NCI-H1105 (cell line): ENCODE measurements at regions not wholly inside any gene's neighbourhood (a gene's known extent, or its start where the extent isn't known, plus 50 kb on each side); places are given as distances from the start of the nearest gene placed in this dataset.
"Not testable (repeated sequence)": the region's sequence is repeated elsewhere in the genome, so short reads cannot be mapped to it uniquely, and the experiment has no call there.

Source experiments
- DNase-seq: peaks from one replicate; lab custom pipeline; 2025; lab: John Stamatoyannopoulos, UW

- DNase-seq: no peak
Measured at GRCh38 chr11:95442531-95443050, 211.6 kb upstream of the SESN3 start.

GRCh38 chr11:95435628-95436353, 204.8 kb upstream of the SESN3 start:
- no peak for DNase-seq

DNA sequence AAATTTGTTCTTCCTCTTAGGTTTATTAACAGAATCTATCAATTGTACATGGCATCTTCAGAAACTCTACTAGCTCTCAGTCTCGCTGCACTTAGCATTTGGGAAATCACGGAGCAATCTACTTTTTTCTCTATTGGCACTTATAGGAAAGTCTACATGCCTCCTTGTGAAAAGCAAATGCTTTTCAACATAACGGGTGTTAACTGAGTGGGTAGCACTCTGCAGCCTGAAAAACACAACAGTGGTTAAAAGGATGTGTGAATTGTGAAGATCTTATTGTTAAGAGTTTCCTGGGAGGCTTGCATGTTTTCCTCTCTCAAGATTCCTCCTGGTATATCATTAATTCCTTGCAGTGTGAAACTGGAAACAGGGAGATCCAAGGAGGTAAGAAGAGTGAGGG, 204.2 kb upstream of the SESN3 start:
- no peak for DNase-seq

DNA sequence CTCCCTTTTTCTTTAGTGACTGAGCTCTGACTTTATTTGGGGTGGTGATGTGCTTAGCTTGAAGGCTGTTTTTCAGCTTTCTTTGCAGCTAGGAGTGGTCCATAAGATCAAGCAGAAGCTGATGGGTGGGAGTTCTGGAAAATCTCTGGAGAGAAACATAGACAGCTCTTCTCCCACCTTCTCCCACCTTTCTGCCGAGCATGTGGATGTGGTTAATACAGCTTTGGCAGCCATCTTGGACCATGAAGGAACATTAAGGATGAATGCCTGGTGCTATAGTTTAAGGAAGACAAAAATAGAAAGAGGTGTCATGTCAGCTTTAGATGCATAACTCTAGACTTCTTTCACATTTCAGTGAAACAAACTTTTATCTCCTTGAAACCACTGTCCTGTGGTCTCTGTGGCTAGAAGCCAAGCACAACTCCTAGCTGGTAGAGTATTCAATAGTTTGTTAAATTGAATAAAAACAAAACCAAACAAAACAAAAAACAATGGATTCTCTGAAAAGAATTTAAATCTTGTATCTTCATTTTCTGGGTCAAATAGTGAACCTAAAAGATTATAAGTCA, 203.6 kb upstream of the SESN3 start:
- DNase-seq: no peak

GRCh38 chr11:95434009-95434408, 203.0 kb upstream of the SESN3 start:
- DNase-seq: no peak

- DNase-seq: no peak
Measured at GRCh38 chr11:95432714-95433503, 201.9 kb upstream of the SESN3 start.

GRCh38 chr11:95429376-95429907, 198.4 kb upstream of the SESN3 start:
- DNase-seq: no peak

DNA sequence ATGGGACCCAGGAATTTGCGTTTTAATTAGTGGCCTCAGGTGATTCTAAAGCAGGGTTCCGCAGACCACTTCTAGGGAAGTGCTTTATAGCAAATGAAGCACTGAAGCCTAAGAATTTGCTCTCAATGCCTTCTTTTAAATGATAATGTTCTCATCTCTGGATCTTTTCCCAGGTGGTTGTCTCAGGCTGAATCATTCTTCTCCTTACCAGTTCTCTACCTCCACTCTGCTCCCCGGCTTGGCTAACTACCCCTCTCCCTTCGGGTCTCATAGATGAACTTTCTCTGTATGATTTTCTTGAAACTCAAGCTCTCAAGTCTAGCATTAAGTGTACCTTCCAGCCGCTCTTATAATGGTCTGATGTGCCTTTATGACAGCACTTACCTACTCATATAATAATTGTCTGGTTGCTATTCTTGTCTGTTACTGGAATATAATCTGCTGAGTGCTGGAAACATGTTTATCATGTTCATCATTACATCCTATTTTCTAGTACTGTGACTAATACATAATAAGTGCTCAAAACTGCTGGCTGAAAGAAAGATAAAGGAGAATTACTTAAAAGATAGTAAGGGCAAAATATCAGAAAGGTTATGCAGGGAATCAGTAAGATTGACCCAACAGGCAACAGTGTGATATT, 195.9 kb upstream of the SESN3 start:
- no peak for DNase-seq

DNA sequence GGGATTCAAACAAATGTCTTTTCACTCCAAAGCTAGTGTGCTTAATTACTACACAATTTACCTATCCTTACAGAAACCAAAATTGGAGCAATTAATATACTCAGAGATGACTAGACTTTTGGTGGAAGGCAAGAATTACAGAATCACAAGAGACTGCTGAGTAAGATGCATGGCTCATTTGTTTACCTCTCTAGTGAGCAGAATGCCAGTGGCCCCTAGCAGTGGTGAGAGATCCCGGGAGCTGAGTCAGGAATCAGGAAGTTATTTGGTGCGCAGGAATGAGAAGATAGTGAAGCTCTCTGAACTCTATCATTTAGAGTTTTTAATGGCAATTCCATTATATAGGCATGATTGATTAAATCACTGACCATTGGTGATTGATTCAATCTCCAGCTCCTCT, 188.9 kb upstream of the SESN3 start:
- DNase-seq: no peak

DNA sequence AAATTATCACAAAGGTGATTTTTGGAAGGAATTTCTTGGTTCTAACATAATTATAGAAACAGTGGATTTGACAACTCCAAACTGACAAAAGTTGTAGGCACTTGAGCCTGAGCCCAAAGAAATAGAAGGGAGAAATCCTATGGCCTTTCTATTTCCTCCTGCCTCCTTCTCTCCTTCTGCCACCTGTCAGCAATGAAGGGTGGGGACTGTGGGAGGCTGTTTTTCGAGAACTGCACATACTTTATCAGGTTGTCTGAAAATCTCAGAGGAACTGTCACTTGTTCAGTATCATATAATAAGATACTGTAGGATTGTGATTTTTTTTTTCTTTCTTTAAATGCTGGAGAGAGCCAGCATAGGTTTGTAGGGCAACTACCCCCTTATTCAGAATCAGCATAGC, 187.9 kb upstream of the SESN3 start:
- DNase-seq: no peak

GRCh38 chr11:95417832-95418231, 186.8 kb upstream of the SESN3 start:
- no peak for DNase-seq

- DNase-seq: no peak
Measured at GRCh38 chr11:95415837-95416304, 184.9 kb upstream of the SESN3 start.

GRCh38 chr11:95414217-95414616, 183.2 kb upstream of the SESN3 start:
- DNase-seq: no peak

DNA sequence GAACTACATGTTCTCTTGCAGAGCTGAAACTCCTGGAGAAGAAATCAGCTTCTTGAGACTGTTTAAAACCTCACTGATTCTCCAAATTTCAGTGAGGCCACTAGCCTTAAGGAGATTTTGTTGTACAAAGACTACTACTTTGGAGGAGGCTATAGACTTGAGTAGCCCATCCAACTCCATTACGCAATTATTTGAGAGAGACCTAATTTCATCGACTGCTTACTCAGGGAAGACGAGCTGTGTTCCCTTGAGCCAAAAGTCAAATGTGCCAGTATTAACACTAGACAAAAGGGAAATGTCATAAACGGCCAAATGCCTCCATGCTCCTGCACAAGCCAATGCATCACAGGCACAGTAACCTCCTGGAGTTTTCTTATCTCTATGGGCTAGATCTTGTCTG, 182.8 kb upstream of the SESN3 start:
- no peak for DNase-seq

DNA sequence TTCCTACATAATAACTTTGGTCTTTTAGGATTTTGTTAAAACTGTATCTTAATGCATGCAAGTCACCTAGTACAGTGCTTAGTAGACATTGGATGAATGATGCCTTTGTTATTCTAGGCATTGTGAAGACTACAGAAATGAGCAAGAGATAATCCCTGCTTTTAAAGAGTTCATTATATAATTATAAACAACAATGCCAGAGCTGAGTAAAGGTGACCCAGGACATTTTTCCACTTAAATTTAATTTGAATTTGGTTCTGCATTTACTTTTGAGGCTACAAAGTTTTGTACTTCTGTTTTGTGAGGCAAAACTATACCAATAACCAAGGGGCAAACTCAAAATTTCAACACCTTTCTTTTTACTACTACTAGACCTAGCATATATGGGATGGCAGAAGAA, 182.0 kb upstream of the SESN3 start:
- no peak for DNase-seq

GRCh38 chr11:95412074-95412473, 181.1 kb upstream of the SESN3 start:
- DNase-seq: no peak

DNA sequence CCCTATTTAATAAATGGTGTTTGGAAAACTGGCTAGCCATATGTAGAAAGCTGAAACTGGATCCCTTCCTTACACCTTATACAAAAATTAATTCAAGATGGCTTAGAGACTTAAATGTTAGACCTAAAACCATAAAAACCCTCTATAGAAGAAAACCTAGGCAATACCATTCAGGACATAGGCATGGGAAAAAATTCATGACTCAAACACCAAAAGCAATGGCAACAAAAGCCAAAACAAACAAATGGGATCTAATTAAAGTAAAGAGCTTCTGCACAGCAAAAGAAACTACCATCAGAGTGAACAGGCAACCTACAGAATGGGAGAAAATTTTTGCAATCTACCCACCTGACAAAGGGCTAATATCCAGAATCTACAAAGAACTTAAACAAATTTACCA, 179.7 kb upstream of the SESN3 start:
- not testable (repeated sequence) for DNase-seq

DNA sequence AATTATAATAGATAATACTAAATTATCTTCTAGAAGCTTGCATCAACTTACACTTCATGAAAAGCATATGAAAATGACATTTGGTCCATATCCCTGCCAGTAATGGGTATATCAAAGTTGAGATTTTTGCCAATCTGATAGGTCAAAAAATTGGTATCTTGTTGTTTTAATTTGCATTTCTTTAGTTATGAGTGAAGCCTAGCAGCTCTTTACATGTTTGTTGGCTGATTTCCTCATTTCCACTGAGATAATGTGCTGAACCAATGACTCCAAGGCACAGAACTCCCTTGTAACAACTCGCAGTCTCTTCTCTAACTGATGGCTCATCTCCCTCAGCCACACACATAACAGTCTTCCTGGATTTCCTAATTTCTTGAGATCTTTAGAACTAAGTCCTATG, 175.3 kb upstream of the SESN3 start:
- no peak for DNase-seq

GRCh38 chr11:95404370-95404769, 173.4 kb upstream of the SESN3 start:
- DNase-seq: no peak

DNA sequence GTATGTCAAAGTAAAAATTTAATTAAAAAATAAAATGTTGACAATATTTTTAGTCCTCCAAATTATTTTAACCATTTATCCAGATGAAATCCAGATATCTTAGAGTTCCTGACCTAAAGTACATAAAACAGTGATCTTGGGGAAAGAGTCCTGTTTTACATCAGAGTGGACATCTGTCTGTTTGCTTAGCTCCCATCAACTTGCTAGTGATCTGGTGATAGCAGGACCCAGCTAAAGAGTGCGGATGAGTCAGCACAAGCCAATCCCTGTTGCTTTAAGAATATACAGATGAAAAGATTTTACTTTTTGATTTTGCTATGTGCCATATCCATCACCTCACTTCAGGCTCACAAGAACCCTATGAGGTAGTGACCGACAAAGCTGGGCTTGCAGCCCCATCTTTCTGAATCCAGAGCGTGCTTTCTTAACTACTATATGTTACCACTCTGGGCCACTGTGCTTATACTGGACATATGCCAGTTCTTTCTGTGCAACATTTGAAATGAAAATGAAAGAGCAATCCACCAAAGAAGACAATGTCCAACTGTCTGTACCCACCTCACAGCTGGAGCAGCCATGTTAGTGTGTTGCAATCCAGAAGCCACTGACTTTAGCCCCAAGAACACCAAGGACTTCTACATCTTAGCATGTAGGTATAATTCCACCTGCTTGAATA, 167.6 kb upstream of the SESN3 start:
- no peak for DNase-seq

GRCh38 chr11:95392644-95393043, 161.6 kb upstream of the SESN3 start:
- no peak for DNase-seq

- DNase-seq: no peak
Measured at GRCh38 chr11:95389427-95389826, 158.4 kb upstream of the SESN3 start.
